ENCODE measurements at regions not wholly inside any gene's neighbourhood (a gene's known extent, or its start where the extent isn't known, plus 50 kb on each side); places are given as distances from the start of the nearest gene placed in this dataset.

DNA sequence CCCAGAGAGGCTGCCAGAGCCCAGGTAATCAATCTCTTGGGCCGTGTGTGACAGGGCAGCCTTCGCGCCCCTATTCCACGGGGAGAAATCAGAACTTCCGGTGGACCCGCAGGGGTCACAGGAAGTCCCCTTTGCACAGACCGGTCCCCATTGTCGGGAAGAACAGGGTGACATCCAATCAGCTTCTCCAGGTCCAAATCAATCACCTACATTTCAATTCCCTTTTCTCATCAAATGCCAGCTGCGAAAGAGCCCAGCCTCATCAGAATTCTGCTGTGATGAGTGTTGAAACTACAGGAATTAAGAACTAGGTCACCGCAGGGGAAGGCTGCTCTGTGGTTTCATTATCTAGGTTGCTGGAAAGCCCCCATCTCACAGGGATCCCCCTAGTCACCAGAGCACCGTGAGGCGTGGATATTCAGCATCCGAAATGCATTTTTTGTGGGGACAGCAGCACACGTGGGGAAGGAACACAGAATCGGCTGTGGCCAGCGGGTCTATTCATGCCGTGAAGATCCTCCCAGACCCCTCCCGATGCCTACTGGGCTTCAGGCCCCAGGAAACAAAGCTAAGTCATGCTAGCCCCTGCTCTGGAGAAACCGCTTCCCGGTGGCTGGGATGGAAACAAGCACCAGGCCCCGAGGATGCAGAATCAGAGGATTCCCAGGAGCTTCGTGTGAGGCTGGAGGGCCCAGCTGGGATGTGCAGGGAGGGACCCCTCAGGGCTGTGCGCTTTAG lies 193.7 kb upstream of the ID2 start:
- ATAC-seq, result peak; percentile 84
- intact Hi-C loops (cut with micrococcal nuclease), result loop anchor here (10.0 kb wide), 1 partner anchor 183 kb away; no protein-coding TSS in a partner anchor
- Mint-ChIP-seq H3K4me3 (peak overlapping the region; percentile 66), H3K27ac (peak overlapping the region; percentile 79), H3K4me1 (ENCODE audit: low read depth) (peaks cover 47% of the 10 kb centered on the region), H3K9me3 (no peaks in the 10 kb centered on the region), H3K27me3 (peaks cover 6% of the 10 kb centered on the region), H3K36me3 (ENCODE audit: low read depth) (no peaks in the 10 kb centered on the region)
- TF ChIP-seq CTCF (IDR thresholded peaks at IDR 0.05), result no peak
- ChIA-PET CTCF (interaction anchor here (1.6 kb wide), 1 partner anchor 56 kb away, joined by 5 read pairs; no protein-coding TSS in a partner anchor), POLR2A (interaction anchor here (0.6 to 3.9 kb wide), 11 partner anchors 10 to 386 kb away, joined by 3 to 27 read pairs (median 3); partner anchors contain the start of gene ID2)
- DNase-seq, result peak; percentile 89

GRCh38 chr2:8489221-8489620 lies 192.6 kb upstream of the ID2 start:
- peaks cover 6% of the 10 kb centered on the region for H3K27me3 Mint-ChIP-seq
- H3K27ac Mint-ChIP-seq, result peak overlapping the region; percentile 79
- TF ChIP-seq CTCF (IDR thresholded peaks at IDR 0.05), result no peak
- ChIA-PET CTCF (interaction anchor here (0.8 to 1.6 kb wide), 2 partner anchors 55 to 75 kb away, joined by 3 to 5 read pairs; no protein-coding TSS in a partner anchor), POLR2A (interaction anchor here (1.0 to 3.9 kb wide), 6 partner anchors 11 to 196 kb away, joined by 3 to 27 read pairs (median 11); partner anchors contain the start of gene ID2)
- ATAC-seq (no peak), DNase-seq (no peak)
- H3K36me3 Mint-ChIP-seq (ENCODE audit: low read depth), result no peaks in the 10 kb centered on the region
- H3K9me3 Mint-ChIP-seq, result no peaks in the 10 kb centered on the region
- peak overlapping the region; percentile 66 for H3K4me3 Mint-ChIP-seq
- H3K4me1 Mint-ChIP-seq (ENCODE audit: low read depth), result peaks cover 43% of the 10 kb centered on the region
- intact Hi-C loops (cut with micrococcal nuclease), result loop anchor here (10.0 kb wide), 1 partner anchor 184 kb away; no protein-coding TSS in a partner anchor

DNA sequence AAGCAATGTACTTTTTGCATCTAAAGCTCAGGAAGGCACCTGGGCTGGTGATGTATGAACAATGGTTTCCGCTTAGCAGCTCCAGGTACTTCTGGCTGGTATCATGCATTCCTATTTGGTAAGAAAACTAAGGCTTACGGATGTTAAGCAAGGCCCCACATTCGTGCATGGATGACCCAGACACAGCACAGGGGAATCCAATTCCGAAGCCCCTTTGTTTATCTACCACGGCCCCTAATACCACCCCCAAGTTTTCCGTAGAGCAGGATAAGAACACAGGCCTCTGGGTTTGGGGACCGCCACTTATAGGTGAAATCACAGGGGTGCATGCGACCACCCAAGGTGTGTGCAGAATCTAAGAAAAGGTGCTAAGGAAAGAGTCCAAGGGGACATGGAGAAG lies 192.1 kb upstream of the ID2 start:
- intact Hi-C loops (cut with micrococcal nuclease), result loop anchor here (10.0 kb wide), 1 partner anchor 185 kb away; no protein-coding TSS in a partner anchor

GRCh38 chr2:8490166-8490721 lies 191.6 kb upstream of the ID2 start:
- ATAC-seq, result no peak
- POLR2A ChIA-PET, result interaction anchor here (3.9 kb wide), 1 partner anchor 24 kb away, joined by 27 read pairs; no protein-coding TSS in a partner anchor
- TF ChIP-seq CTCF (IDR thresholded peaks at IDR 0.05), result no peak
- H3K4me1 Mint-ChIP-seq (ENCODE audit: low read depth), result peaks cover 43% of the 10 kb centered on the region
- DNase-seq, result no peak
- no peaks in the 10 kb centered on the region for H3K9me3 Mint-ChIP-seq
- H3K27ac Mint-ChIP-seq, result peak overlapping the region; percentile 12
- intact Hi-C loops (cut with micrococcal nuclease), result no loop called here
- H3K4me3 Mint-ChIP-seq, result no peak overlapping the region
- H3K36me3 Mint-ChIP-seq (ENCODE audit: low read depth), result no peaks in the 10 kb centered on the region
- CTCF ChIA-PET, result no interaction called here
- peaks cover 6% of the 10 kb centered on the region for H3K27me3 Mint-ChIP-seq

More for the DNA sequence above, 192.1 kb upstream of the ID2 start:
- no peaks in the 10 kb centered on the region for H3K36me3 Mint-ChIP-seq (ENCODE audit: low read depth)
- H3K27me3 Mint-ChIP-seq, result peaks cover 6% of the 10 kb centered on the region
- no peak overlapping the region for H3K4me3 Mint-ChIP-seq
- no peak for TF ChIP-seq CTCF (IDR thresholded peaks at IDR 0.05)
- CTCF ChIA-PET, result interaction anchor here (0.8 to 1.6 kb wide), 2 partner anchors 55 to 76 kb away, joined by 3 to 5 read pairs; no protein-coding TSS in a partner anchor
- H3K9me3 Mint-ChIP-seq, result no peaks in the 10 kb centered on the region
- ATAC-seq, result no peak
- peak overlapping the region; percentile 12 for H3K27ac Mint-ChIP-seq
- POLR2A ChIA-PET, result interaction anchor here (3.5 to 3.9 kb wide), 2 partner anchors 25 to 54 kb away, joined by 18 to 27 read pairs; no protein-coding TSS in a partner anchor
- H3K4me1 Mint-ChIP-seq (ENCODE audit: low read depth), result peaks cover 43% of the 10 kb centered on the region
- no peak for DNase-seq
